ENCODE measurements at regions not wholly inside any gene's neighbourhood (a gene's known extent, or its start where the extent isn't known, plus 50 kb on each side); places are given as distances from the start of the nearest gene placed in this dataset.

- TF ChIP-seq POLR2AphosphoS5 (IDR thresholded peaks at IDR 0.05) = no peak
- no peak for TF ChIP-seq POLR2A (IDR thresholded peaks at IDR 0.05)
- no peak for TF ChIP-seq CTCF (IDR thresholded peaks at IDR 0.05)
- no peak for TF ChIP-seq EP300 (IDR thresholded peaks at IDR 0.05)
These were observed 188.4 kb downstream of the MTCL1 start for GRCh38 chr18:8893628-8894231.

All from suprapubic skin (tissue), 4 donors.